Superior temporal gyrus (tissue), 1 donor: ENCODE measurements at regions not wholly inside any gene's neighbourhood (a gene's known extent, or its start where the extent isn't known, plus 50 kb on each side); places are given as distances from the start of the nearest gene placed in this dataset.
"Not testable (repeated sequence)": the region's sequence is repeated elsewhere in the genome, so short reads cannot be mapped to it uniquely, and the experiment has no call there.

Experiments
- DNase-seq: peaks from one replicate; pipeline ENCODE4 v3.0.0-alpha.2; 2016; ENCODE audit errors: extremely low spot score

DNA sequence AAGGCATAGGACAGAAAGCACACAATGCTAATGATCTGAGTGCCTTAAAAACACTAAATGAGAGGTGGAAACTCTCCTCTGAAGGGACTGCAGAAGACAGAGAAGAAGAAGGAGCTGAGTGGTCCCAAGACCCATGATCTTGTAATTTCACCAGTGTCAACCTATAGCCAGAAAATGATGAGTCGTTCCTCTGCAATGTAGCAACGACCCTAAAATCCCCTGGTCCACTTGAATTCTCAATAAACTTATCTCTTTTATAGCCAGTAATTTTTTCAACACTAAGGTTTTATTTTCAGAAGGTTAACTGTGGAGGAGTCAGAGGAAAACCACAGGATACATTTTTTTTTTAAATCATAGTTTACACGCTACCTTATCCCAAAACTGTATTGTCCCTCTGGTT is 490.6 kb upstream of the MARCKS start:
- no peak for DNase-seq

DNA sequence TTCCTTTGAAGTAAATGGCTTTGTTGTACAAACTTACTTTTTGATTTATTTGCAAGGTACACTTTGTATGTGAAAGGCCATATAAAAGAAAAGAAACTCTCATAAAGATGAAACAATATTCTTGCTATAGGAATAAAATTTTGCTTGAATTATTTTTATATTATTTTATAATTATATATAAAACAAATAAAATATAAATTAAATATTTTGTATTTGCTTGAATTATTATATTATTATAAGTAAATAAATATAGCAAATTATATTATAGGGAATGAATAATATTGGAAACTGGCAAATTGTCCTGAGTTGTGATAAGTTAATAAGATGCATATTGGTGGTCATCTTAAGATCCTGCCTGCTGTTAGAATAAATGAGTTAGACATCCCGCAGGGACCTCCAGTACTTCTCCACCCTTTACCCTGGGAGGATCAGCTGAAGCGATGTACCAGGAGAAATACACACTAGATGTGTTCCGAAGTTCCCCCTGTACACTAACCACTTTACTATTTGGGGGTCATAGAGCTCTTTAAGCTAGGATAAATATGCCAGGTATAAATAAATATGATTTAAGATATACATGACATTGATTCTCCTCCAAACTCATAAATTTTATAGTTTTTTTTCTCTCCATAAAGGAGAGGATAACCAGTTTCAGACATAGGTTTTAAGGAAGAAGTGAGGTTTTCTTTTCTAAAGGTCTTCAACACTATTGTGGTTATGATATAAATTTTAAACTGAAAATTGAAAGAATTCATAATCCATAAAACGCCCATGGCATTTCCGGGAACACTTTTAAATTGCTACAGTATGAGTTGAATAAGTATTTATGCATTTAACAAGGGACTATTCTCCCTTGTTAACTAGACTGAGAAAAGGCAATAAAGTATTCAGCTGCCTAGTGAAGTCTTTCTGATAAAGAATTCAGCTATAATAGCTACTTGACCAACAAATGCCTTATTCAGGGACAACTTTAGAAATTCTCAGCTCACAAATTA is 486.3 kb upstream of the MARCKS start:
- no peak for DNase-seq

DNA sequence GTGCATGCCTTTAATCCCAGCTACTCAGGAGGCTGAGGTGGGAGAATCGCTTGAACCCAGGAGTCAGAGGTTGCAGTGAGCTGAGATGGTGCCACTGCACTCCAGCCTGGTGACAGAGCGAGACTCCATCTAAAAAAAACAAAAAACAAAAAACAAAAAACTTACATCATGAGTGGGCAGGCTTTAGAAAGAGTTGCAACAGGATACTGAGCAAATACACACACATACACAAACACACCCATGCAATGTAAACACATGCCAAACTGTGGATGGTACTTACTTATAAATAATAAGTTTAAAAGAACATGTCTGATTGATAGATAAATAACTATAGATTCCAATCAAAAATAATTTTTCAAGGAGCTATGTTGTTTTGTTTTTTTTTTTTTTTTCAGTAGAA is 481.7 kb upstream of the MARCKS start:
- not testable (repeated sequence) for DNase-seq

DNA sequence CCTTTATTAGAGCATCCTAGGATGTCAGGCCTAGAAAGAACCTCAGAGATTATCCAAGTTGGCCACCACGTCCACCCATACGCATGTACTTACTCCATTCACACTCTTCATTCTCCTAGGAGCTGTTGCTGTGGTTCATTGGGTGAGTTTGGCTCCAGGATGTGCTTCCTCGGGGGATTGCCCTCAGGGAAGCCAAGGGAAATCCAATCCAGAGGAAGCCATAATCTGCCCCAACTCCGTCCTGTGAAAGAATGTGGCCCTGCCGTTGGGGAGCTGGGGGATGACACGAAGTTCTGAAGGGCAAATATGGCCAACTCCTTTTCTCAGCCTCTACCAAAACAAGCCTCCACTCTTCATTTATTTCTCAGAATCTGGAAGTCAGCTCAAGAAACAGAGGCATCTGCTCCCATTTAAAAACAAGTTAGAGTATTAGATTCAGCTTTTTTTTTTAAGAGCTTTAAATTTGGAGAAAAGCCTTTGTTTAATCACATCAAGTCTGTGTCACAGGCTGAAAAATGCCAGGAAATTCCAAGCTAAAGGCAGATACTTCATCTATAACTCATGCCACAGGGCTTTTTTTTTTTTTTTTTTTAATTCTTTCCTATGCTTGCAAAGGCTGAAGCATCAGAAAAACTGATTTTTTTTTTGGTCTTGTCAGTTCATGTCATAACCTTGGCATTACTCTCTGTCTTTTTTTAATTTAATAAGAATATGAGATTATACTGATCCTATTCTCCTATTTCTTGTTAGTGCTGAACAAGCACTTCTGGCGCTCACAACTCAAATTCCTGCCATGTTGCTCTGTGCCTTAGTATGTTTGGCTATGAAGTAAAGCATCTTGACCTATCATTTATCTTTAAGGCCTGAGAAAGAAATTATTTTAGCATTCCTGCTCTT is 480.9 kb upstream of the MARCKS start:
- DNase-seq = no peak

DNA sequence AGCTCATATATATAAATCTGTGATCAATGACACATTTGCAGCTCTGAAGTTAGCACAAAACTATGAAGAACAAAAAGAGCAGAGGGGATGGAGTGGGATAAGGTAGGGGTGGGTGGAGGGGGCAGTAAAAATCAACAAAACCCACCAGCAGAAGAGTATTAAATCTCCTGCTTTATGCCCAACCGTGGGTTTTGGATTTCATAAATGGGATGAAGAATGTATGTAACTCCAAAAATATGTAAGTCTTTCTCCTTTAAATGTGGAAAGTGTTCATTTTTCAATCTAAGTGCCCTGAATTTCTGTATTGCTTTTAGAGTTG is 480.3 kb upstream of the MARCKS start:
- no peak for DNase-seq

DNA sequence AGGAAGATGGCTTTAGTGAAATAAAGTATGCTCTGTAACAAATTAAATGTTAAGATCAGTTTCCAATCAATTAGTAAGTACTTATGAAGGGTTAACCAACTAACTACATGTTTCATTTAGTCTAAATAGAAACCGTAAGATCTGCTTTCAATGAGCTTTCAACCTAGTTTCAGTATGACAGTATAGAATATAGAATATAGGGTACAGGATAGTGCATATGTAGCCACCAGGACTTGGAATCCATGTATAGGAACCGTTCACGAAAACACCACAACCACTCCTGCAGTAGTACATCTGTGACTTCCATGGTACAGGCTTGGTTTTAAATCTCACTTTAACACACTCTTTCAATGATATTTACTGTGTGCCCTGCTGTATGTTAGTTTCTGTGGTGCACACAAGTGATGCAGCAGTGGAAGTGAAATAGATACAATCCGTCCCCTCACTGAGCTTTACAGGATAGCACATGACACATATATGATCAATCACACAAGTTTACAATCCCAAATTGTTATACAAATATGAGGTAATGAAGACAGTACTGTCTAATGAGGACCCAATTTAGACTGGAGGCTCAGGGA is 479.7 kb upstream of the MARCKS start:
- DNase-seq = no peak

DNA sequence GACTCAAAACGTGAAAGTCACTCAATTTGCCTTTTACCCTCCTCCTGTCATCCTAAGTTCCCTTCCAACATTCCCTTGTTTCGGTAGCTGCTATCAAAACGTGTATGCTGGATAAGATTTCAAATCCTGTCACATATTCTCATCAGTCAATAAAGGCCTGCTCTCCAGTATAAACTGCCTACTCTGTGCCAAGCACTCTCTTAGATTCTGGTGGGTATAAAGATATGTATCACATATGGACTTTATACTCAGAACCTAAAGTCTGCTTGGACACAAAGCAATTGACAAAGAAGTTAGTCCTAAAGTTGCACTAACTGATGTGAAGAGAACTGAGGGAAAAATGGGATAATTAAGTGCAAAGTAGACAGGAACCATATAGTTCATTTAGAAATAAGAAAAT is 476.6 kb upstream of the MARCKS start:
- DNase-seq = no peak

DNA sequence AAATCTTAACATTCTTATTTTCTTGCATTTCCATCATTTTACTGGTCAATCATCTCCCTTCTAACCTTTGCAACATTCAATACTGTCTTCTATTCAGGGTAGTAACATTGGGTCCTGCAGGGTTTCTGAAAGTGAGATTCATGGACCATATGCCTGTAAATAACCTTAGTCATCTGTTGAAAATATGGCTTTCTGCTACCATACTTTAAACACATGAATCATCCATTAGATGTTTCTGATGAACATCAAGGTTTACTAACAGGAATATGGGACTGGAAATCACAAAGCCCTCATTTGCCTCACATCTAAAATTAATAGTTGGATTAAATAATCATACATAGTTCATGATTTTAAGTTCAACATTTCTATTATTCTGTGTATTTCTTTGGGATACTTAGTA is 475.9 kb upstream of the MARCKS start:
- DNase-seq = no peak

DNA sequence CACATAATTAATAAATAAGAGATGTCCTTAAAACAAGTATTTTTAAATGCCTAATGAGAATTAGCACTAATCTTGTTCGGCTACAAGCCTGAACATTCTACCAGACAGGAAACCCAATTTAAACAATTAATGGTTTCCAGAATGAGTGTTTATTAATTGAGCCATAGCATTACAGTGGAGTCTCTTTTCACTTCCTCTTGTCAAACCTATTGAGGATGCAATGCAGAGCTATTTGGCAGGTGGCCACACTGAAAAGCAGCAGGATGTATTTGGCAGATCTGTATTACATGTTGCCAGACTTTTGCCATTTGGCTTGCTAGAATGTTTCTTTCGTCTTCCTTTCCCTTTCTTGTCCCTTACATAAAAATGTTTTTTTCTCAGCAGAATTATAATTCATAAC is 475.2 kb upstream of the MARCKS start:
- no peak for DNase-seq

DNA sequence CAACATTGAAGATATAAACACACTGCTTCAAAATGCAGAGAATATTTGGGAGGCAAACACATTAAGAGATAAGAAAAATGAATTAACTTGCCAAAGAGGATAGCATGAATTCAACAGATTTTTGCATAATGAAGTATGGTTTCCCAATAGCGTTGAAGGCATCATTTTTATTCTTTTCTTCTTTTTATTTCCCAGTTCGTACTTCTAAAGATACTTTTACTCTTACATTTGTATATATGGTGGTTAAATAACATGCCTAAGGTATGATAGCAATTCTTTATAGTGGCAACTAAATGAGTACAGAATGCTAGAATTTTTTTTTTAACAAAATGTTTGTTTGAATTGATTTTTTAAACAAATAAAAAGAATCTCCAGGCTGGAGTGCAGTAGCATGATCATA is 473.4 kb upstream of the MARCKS start:
- no peak for DNase-seq

DNA sequence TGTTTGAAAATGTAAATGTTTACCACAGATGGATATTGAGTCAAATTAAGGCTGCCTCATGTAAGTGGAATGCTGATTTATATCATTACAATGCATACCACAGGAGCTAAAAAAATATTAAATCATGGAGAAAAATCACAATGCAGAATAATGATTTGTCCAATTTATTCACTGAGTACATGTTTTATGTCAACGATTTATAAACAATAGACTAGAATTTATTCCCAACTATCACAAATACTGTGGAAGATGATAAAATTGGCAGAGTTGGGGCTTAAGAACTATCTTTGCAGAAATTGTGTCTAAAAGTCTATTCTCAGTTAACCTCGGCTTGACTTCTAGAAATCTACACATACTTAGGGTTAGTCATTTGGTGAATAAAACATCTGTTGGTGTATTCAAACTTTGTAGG is 472.1 kb upstream of the MARCKS start:
- DNase-seq = no peak

DNA sequence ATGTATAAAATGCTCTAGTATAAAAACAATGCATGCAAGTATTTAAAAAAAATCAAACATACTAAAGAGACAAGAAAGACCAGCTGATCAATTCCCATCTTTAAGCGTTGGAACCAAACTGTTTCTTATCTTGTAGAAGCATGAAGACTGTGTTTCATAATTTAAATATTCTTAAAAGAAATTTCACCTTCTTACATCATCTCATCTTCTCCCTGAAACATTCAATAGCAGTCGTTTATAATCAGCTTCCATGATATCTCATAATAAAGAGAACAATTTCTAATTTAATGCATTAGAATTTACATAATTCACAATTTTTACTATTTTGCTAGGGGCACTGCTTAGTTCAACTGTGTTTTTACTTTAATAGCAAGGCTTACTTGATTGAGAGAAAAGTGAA is 468.1 kb upstream of the MARCKS start:
- DNase-seq = no peak

DNA sequence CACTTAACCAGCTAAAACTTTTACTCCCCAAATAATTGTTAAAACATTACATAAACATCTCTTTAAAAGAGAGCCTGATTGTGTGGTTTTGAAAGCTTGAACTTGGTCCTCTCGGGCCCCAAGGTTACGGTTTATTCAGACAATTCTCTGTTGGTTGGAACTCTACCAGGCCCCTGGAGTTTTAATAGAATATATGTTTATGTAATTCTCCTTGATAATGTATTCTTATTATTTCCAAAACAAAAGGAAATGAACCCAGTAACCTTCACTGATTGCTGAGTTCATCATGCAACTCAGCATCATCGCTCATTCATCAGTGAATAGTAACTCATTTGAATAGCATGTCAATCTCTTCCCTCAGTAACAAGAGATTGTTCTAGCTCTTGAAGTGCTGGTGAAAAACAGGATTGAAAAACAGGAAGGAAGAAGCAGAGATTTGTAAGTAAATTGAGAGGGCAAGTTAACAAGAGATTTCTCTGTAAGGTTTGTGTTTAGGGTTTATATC is 464.5 kb upstream of the MARCKS start:
- no peak for DNase-seq

DNA sequence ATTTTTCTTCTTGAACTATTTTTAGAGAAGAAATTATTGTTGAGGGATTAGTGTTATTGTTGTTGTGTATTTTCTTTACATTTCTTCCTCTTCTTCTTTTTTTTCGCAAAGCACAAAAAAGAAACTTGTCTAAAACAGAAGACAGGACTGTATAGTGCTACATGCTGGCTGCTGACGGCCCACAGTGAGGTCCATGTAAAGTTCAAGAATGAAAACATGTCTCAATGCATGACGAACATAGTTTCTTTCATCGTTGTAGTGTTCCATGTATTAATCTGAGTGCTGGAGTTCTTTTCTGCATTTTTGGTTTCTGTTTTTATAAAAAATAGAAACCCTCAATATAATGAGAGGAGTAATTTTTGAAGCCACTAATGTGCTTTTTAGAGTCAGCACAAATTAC is 462.9 kb upstream of the MARCKS start:
- DNase-seq = no peak

DNA sequence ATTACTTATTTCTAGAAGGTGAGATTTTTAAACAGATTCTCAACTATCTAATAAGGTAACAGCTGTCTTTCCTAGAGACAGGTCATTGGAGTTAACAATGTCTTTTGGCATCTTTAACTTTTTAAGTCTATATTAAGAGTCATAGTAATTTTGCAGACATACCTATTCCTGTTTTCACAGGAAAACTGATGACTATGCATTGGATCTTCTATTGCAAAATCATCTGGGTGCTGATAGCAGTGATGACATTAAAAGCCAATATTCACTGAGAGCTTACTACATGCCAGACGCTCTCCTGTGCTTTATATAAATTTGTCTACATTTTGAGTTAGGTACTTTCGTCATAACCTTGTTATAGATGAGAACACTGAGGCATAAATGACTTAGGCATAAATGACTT is 462.4 kb upstream of the MARCKS start:
- DNase-seq = no peak

DNA sequence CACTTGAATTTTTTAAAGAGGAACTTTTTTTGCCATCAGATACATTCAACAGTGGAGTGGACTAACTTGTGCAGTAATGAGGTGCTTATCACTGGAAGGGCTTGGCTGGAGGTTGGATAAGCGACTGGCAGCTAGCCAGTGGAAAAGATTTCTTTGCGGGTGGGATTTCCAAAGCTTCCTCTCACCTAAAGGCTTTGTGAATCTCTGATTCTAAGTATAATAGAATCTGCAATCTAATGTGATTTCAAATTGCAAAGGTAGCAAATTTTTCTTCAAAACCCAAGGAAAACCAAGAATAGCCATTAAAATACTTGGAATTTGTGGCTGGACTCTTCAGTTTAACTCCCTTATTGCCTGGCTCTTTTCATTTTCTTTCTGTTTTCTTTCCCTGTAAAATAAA is 460.4 kb upstream of the MARCKS start:
- no peak for DNase-seq

DNA sequence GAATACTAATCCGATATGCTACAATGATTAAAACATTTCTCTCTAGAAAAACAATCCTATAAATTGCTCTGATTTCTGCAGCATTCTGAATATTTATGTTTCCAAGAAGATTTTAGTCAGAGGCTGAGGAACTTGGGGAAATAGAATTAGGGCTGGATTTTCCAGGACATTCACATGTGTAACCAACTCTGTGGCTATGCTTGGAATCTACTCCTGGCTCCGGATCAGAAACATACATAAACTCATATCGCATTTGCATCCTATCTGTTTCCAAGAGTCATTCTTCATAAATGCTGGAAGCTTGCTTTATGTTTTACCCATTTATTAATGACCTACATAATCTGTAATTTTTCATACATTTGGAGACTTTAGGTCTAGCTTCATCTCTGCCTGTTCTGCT is 459.9 kb upstream of the MARCKS start:
- no peak for DNase-seq

DNA sequence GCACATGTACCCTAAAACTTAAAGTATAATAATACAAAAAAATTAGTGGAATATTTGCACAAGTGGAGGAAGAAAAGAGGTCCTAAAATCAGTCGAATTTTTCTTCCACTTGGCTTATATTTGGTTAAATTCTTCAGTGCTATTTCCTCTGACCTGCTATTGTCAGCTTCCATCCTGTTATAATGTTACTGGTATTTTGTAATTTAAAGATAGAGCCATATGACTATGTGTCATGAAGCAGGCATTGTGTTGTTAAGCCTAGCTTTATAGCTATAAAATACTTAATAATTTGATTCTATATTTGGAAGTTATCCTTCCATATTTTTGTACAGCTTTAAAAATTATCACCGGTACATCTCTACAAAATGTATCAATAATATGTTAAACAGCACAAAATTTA is 455.9 kb upstream of the MARCKS start:
- no peak for DNase-seq

DNA sequence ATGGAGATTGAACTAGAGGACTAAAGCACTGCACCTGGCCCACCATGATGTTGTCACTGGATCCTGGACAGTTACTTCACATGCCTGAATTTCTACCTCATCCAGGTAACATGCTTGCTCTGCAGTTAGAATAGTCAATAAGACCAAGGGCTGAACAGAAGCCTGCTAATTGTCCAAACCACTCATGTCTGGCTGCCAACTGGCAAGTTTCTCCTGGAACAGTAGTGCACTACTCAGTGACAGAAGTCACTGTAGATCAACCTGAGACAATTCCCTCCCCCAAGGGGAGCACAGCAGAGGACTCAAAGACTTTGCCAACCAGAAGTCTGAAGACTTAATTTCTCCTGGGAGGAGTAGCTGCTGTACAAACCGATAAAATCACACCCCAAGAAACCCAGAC is 454.6 kb upstream of the MARCKS start:
- no peak for DNase-seq

DNA sequence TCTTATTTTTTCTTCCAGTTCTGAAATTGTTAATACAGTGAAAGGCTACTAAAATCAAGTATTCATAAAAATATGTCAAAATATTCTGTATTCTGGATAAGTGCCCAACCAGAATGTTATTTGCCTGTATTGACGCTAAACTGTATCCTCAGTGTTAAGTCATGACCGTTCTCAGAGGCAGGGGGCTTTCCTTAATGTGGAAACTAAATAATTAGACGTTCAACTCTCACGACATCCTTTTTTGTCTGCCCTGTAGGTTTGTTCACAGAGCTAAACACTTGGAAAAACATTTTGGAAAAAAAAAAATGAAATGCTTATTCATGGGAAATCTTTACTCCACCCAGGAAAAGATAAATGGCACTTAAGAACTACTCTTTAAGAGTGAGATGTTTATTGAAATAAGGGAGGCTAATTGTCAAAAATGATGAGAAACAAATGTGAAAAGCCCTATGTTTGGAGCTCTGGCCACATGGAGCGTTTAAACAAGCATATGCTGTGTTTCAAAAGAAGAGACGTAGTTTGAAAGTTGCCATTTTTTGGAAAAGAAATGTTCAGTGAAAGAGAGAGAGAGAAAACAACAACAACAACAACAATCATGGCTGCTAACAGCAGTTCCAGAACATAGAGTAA is 453.1 kb upstream of the MARCKS start:
- no peak for DNase-seq

DNA sequence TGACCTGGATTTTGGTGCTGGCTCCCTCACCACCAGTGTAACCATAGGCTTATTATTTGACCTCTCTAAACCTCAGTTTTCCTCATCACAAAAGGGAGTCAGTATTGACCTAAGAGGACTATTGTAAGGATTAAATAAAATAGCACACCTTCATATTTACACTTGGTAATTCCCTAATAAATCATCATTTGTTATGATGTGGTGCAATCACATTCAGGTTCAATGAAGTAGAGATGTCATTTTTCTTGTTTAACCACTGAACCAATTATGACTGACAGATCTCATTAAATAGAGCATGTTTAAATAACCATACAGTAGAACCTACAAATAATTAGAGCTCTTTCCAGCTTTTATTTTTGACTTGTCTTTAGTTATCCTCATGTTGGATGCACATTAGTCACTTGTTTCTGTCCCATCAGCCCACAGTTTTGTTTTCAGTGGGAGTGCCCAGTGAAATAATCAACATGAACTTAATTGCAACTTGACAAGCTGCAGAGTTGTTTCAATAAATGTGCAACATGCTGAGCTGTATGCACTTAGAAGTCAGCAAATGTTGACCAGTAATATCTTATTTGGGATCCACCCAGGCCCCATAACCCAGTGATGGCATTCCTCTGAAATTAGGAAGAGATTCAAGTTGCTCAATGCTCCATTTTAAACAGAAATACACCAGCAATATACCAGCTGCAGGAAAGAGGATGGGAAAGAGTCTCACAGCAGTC is 451.7 kb upstream of the MARCKS start:
- no peak for DNase-seq
